Right lobe of liver (tissue), 4 donors: ENCODE measurements at regions not wholly inside any gene's neighbourhood (a gene's known extent, or its start where the extent isn't known, plus 50 kb on each side); places are given as distances from the start of the nearest gene placed in this dataset.

Source experiments
- POLR2A ChIP-seq: fragments of 450-650 bp; IDR thresholded peaks from one replicate; pipeline ENCODE4 v1.6.1; 2017; ENCODE audit warnings: antibody characterized with exemption, mild to moderate bottlenecking
- TF ChIP-seq, protein P1 (sequence below), 4 donors: fragments of 200-600 bp in 3 of 4; fragments of 450-650 bp in 1 of 4; IDR thresholded peaks; one replicate each; pipeline versions ENCODE4 v1.5.1 to v1.8.0; 2016 to 2022; ENCODE audit warnings: antibody characterized with exemption in 4 of 4, mild to moderate bottlenecking in 2 of 4
- donor health status: DM: no; HTN: no; CAD: no.
- donor health status: DM: no; HTN: no; CAD: no.
- donor health status: DM: no; HTN: yes; CAD: no.

DNA sequence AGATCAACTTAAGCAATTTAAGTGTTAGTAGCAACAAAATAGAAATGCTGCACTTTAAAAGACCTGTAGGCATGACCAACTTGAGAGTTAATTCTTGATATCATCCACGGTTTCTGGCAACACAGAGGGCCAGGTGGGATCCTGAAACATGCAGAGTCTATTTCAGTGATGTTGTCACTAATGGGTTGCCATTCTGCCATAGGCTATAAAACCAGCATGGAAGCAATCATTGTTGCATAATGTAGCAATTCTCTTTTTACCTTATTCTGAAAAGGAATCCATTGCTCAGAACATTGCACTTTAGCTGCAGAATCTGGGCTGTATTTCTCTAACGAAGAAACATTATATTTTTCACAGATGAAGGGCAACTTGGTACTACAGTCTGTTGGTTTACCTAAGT lies 53.9 kb upstream of the CD302 start:
- TF ChIP-seq, protein P1, sequence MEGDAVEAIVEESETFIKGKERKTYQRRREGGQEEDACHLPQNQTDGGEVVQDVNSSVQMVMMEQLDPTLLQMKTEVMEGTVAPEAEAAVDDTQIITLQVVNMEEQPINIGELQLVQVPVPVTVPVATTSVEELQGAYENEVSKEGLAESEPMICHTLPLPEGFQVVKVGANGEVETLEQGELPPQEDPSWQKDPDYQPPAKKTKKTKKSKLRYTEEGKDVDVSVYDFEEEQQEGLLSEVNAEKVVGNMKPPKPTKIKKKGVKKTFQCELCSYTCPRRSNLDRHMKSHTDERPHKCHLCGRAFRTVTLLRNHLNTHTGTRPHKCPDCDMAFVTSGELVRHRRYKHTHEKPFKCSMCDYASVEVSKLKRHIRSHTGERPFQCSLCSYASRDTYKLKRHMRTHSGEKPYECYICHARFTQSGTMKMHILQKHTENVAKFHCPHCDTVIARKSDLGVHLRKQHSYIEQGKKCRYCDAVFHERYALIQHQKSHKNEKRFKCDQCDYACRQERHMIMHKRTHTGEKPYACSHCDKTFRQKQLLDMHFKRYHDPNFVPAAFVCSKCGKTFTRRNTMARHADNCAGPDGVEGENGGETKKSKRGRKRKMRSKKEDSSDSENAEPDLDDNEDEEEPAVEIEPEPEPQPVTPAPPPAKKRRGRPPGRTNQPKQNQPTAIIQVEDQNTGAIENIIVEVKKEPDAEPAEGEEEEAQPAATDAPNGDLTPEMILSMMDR (IDR thresholded peaks at IDR 0.05), result no peak
- no peak for TF ChIP-seq POLR2A
